ENCODE measurements at regions not wholly inside any gene's neighbourhood (a gene's known extent, or its start where the extent isn't known, plus 50 kb on each side); places are given as distances from the start of the nearest gene placed in this dataset.

- TF ChIP-seq CTCF (IDR thresholded peaks at IDR 0.05; ENCODE audit: low read length) (no peak), EZH2 (IDR thresholded peaks at IDR 0.05; ENCODE audit: borderline replicate concordance, low read length) (no peak)
Observed at GRCh38 chr6:152854086-152854795, 103.6 kb downstream of the VIP start.
